NCI-H82 treated with DMSO at 0.1 percent for 48 hours (cell line): ENCODE measurements at regions not wholly inside any gene's neighbourhood (a gene's known extent, or its start where the extent isn't known, plus 50 kb on each side); places are given as distances from the start of the nearest gene placed in this dataset.

Source experiments
- DNase-seq: peaks from one replicate; lab custom pipeline; 2025; ENCODE audit not compliant: unreplicated experiment; lab: John Stamatoyannopoulos, UW

GRCh38 chr3:101172516-101172915 is 147.9 kb downstream of the IMPG2 start:
- DNase-seq = no peak

- DNase-seq = no peak
Observed at GRCh38 chr3:101171681-101172191, 148.6 kb downstream of the IMPG2 start.

GRCh38 chr3:101170806-101171558 is 149.4 kb downstream of the IMPG2 start:
- DNase-seq = no peak

GRCh38 chr3:101170062-101170771 is 150.2 kb downstream of the IMPG2 start:
- DNase-seq = no peak

- DNase-seq = no peak
Observed at GRCh38 chr3:101169516-101169915, 150.9 kb downstream of the IMPG2 start.

GRCh38 chr3:101167376-101167775 is 153.0 kb downstream of the IMPG2 start:
- DNase-seq = no peak

GRCh38 chr3:101166150-101166549 is 154.2 kb downstream of the IMPG2 start:
- DNase-seq = no peak

- no peak for DNase-seq
Observed at GRCh38 chr3:101163554-101163953, 156.8 kb downstream of the IMPG2 start.

- DNase-seq = no peak
Observed at GRCh38 chr3:101159478-101159877, 160.9 kb downstream of the IMPG2 start.

GRCh38 chr3:101158374-101158773 is 162.0 kb downstream of the IMPG2 start:
- DNase-seq = no peak

- no peak for DNase-seq
Observed at GRCh38 chr3:101156787-101157345, 163.5 kb downstream of the IMPG2 start.

GRCh38 chr3:101155825-101156224 is 162.6 kb upstream of the ABI3BP start:
- DNase-seq = no peak

- DNase-seq = no peak
Observed at GRCh38 chr3:101154401-101154800, 161.2 kb upstream of the ABI3BP start.

- no peak for DNase-seq
Observed at GRCh38 chr3:101151286-101151913, 158.2 kb upstream of the ABI3BP start.

- DNase-seq = no peak
Observed at GRCh38 chr3:101150504-101150903, 157.3 kb upstream of the ABI3BP start.

- DNase-seq = no peak
Observed at GRCh38 chr3:101149707-101150106, 156.5 kb upstream of the ABI3BP start.

GRCh38 chr3:101149251-101149650 is 156.0 kb upstream of the ABI3BP start:
- DNase-seq = no peak

- no peak for DNase-seq
Observed at GRCh38 chr3:101148001-101148400, 154.8 kb upstream of the ABI3BP start.

- no peak for DNase-seq
Observed at GRCh38 chr3:101146946-101147345, 153.7 kb upstream of the ABI3BP start.

- DNase-seq = no peak
Observed at GRCh38 chr3:101144105-101144504, 150.9 kb upstream of the ABI3BP start.

- no peak for DNase-seq
Observed at GRCh38 chr3:101143012-101143411, 149.8 kb upstream of the ABI3BP start.

GRCh38 chr3:101142160-101142559 is 148.9 kb upstream of the ABI3BP start:
- DNase-seq = no peak
